H1 (cell line): ENCODE measurements at regions not wholly inside any gene's neighbourhood (a gene's known extent, or its start where the extent isn't known, plus 50 kb on each side); places are given as distances from the start of the nearest gene placed in this dataset.

Experiments
- CTCF ChIA-PET: fragments of 300-600 bp; sonication (Branson Sonifier 250); formaldehyde crosslinking; loops from one replicate; lab custom pipeline; 2021; ENCODE audit not compliant: partially characterized antibody; lab: Charles Lee
- POLR2A ChIA-PET: fragments of 300-600 bp; sonication (Branson Sonifier 250); formaldehyde crosslinking; loops from one replicate; lab custom pipeline; 2021; ENCODE audit warnings: inconsistent platforms; ENCODE audit not compliant: partially characterized antibody; lab: Charles Lee
- DNase-seq, 2 experiments: peaks; one replicate each; pipeline versions ENCODE4 v3.0.0 to v3.0.0-alpha.2; 2010 to 2022; ENCODE audit warnings: low spot score in 2 of 2, low read depth in 1 of 2, mixed read lengths in 1 of 2
- FAIRE-seq: peaks from 2 replicates; lab custom pipeline; 2011; peaks lifted over from hg19 to GRCh38; lab: Jason Lieb, UNC
- H2AFZ ChIP-seq: 2 replicates; pipeline ENCODE4 v1.8.1; 2012; ENCODE audit warnings: low read length, inconsistent platforms
- H2AK5ac ChIP-seq: 2 replicates; pipeline ENCODE4 v1.6.1; 2013; ENCODE audit warnings: low read depth, low read length
- H2BK120ac ChIP-seq: replicated peaks from 2 replicates; pipeline ENCODE3; 2013; ENCODE audit warnings: low read depth, low read length, inconsistent platforms
- H2BK12ac ChIP-seq: 2 replicates; pipeline ENCODE4 v1.6.1; 2013; ENCODE audit warnings: low read depth, low read length
- H2BK15ac ChIP-seq: 2 replicates; pipeline ENCODE4 v1.6.1; 2013; ENCODE audit warnings: low read length
- H2BK20ac ChIP-seq: 2 replicates; pipeline ENCODE4 v1.6.1; 2013; ENCODE audit warnings: low read length
- H2BK5ac ChIP-seq: 2 replicates; pipeline ENCODE4 v1.6.1; 2013; ENCODE audit warnings: low read depth, low read length
- H3K14ac ChIP-seq: 2 replicates; pipeline ENCODE4 v1.6.1; 2013; ENCODE audit warnings: inconsistent platforms; ENCODE audit not compliant: insufficient read length
- H3K18ac ChIP-seq: 2 replicates; pipeline ENCODE4 v1.6.1; 2013; ENCODE audit warnings: low read length; ENCODE audit errors: extremely low read depth
- H3K23ac ChIP-seq: 2 replicates; pipeline ENCODE4 v1.6.1; 2013; ENCODE audit warnings: inconsistent platforms; ENCODE audit not compliant: insufficient read length
- H3K23me2 ChIP-seq: 2 replicates; pipeline ENCODE4 v1.6.1; 2013; ENCODE audit warnings: low read depth, low read length
- H3K27ac ChIP-seq: 2 replicates; pipeline ENCODE4 v1.6.1; 2011; ENCODE audit warnings: low read depth, low read length, inconsistent platforms
- H3K27me3 ChIP-seq, 4 experiments: replicated peaks in 1 of 4; 1 replicate in 1 of 4; 2 replicates in 3 of 4; pipeline versions ENCODE4 v1.6.1 to v1.8.1; 2011 to 2013; ENCODE audit warnings: low read length in 3 of 4, mild to moderate bottlenecking in 3 of 4, inconsistent platforms in 2 of 4, mixed read lengths in 2 of 4, moderate library complexity in 1 of 4; ENCODE audit not compliant: control insufficient read depth in 3 of 4, insufficient read depth in 3 of 4; ENCODE audit errors: extremely low read depth in 1 of 4
- H3K36me3 ChIP-seq, 4 experiments: 2 replicates each; pipeline versions ENCODE4 v1.6.1 to v1.8.1; 2011 to 2013; ENCODE audit warnings: mild to moderate bottlenecking in 4 of 4, low read length in 3 of 4, moderate library complexity in 2 of 4, control low read depth in 1 of 4, inconsistent platforms in 1 of 4; ENCODE audit not compliant: insufficient read depth in 4 of 4, control insufficient read depth in 2 of 4
- H3K4ac ChIP-seq: replicated peaks from 2 replicates; pipeline ENCODE3; 2013; ENCODE audit warnings: low read length, low read depth, mixed read lengths, inconsistent platforms; ENCODE audit not compliant: insufficient read length
- H3K4me1 ChIP-seq, 4 experiments: replicated peaks in 1 of 4; 1 replicate in 1 of 4; 2 replicates in 3 of 4; pipeline versions ENCODE4 v1.6.1 to v1.8.1; 2011 to 2013; ENCODE audit warnings: low read length in 3 of 4, inconsistent platforms in 2 of 4, mixed read lengths in 1 of 4; ENCODE audit not compliant: insufficient read depth in 4 of 4, control insufficient read depth in 3 of 4
- H3K4me2 ChIP-seq, 2 experiments: 2 replicates each; pipeline versions ENCODE4 v1.6.1 to v1.8.1; 2011 to 2013; ENCODE audit warnings: low read depth in 2 of 2, low read length in 2 of 2, control low read depth in 1 of 2, inconsistent platforms in 1 of 2, mild to moderate bottlenecking in 1 of 2; ENCODE audit not compliant: insufficient read depth in 1 of 2
- H3K4me3 ChIP-seq, 4 experiments: fragments of 200-600, 300-600 bp in 1 of 4; sonication (generic), shearing (Covaris generic), sonication (Bioruptor Twin) in 1 of 4; 2 replicates each; pipeline versions ENCODE4 v1.5.1 to v1.8.1; 2011 to 2016; ENCODE audit warnings: low read length in 4 of 4, low read depth in 3 of 4, control low read depth in 2 of 4, inconsistent platforms in 2 of 4, mild to moderate bottlenecking in 2 of 4, mixed read lengths in 1 of 4, moderate library complexity in 1 of 4; ENCODE audit not compliant: insufficient read depth in 2 of 4; ENCODE audit errors: extremely low read depth in 1 of 4
- H3K56ac ChIP-seq: replicated peaks from 2 replicates; pipeline ENCODE3; 2013; ENCODE audit warnings: low read depth, mild to moderate bottlenecking, mixed read lengths, low read length, inconsistent platforms; ENCODE audit not compliant: insufficient read length
- H3K79me1 ChIP-seq: 2 replicates; pipeline ENCODE4 v1.6.1; 2013; ENCODE audit warnings: low read depth, low read length, control low read depth
- H3K79me2 ChIP-seq, 2 experiments: 2 replicates each; pipeline versions ENCODE4 v1.6.1 to v1.8.1; 2012 to 2013; ENCODE audit warnings: low read length in 2 of 2, mild to moderate bottlenecking in 2 of 2, inconsistent platforms in 1 of 2; ENCODE audit not compliant: insufficient read depth in 2 of 2, control insufficient read depth in 1 of 2
- H3K9ac ChIP-seq, 4 experiments: replicated peaks in 1 of 4; 1 replicate in 1 of 4; 2 replicates in 3 of 4; pipeline versions ENCODE4 v1.6.1 to v1.8.1; 2011 to 2013; ENCODE audit warnings: low read depth in 3 of 4, low read length in 3 of 4, control low read depth in 2 of 4, mild to moderate bottlenecking in 2 of 4, moderate library complexity in 2 of 4, inconsistent platforms in 1 of 4; ENCODE audit errors: extremely low read depth in 1 of 4
- H3K9me3 ChIP-seq, 2 experiments: 2 replicates each; pipeline versions ENCODE4 v1.6.1 to v1.8.1; 2012 to 2013; ENCODE audit warnings: mild to moderate bottlenecking in 2 of 2, moderate library complexity in 2 of 2, control low read depth in 1 of 2, inconsistent platforms in 1 of 2, low read depth in 1 of 2, low read length in 1 of 2, mixed read lengths in 1 of 2; ENCODE audit not compliant: insufficient read depth in 2 of 2
- H4K20me1 ChIP-seq, 2 experiments: replicated peaks in 1 of 2; 2 replicates each; pipeline versions ENCODE3 to v1.8.1; 2011 to 2013; ENCODE audit warnings: inconsistent platforms in 2 of 2, low read length in 2 of 2, mild to moderate bottlenecking in 1 of 2; ENCODE audit not compliant: insufficient read depth in 2 of 2, control insufficient read depth in 1 of 2
- H4K5ac ChIP-seq: 2 replicates; pipeline ENCODE4 v1.6.1; 2013; ENCODE audit warnings: low read length, low read depth, mixed read lengths, inconsistent platforms; ENCODE audit not compliant: insufficient read length
- H4K8ac ChIP-seq: 2 replicates; pipeline ENCODE4 v1.8.0; 2013; ENCODE audit warnings: mild to moderate bottlenecking, moderate library complexity, low read length, inconsistent platforms; ENCODE audit not compliant: insufficient read depth; ENCODE audit errors: extremely low read depth
- H4K91ac ChIP-seq: replicated peaks from 2 replicates; pipeline ENCODE3; 2013; ENCODE audit warnings: low read length, mixed read lengths, inconsistent platforms; ENCODE audit not compliant: insufficient read length
- CTBP2 ChIP-seq: IDR thresholded peaks from 2 replicates; pipeline ENCODE4 v1.7.0; 2011; ENCODE audit warnings: borderline replicate concordance, mild to moderate bottlenecking, moderate library complexity, mixed read lengths, low read length; ENCODE audit not compliant: insufficient read depth, insufficient read length
- SIX5 ChIP-seq: IDR thresholded peaks from 2 replicates; pipeline ENCODE4 v1.6.1; 2011; ENCODE audit warnings: mild to moderate bottlenecking, low read depth, low read length
- SP2 ChIP-seq: IDR thresholded peaks from 2 replicates; pipeline ENCODE4 v1.6.1; 2012; ENCODE audit warnings: mild to moderate bottlenecking, low read length, inconsistent platforms
- SP4 ChIP-seq: IDR thresholded peaks from 2 replicates; pipeline ENCODE4 v1.6.1; 2012; ENCODE audit warnings: low read length, inconsistent platforms
- TCF12 ChIP-seq: IDR thresholded peaks from 2 replicates; pipeline ENCODE4 v1.6.1; 2011; ENCODE audit warnings: low read depth, mild to moderate bottlenecking, low read length
- WGBS, 2 experiments: shearing (Covaris generic) in 1 of 2; methylation state at CpG; one replicate each; pipeline versions ENCODE4 v1.1.6 to v1.1.7; 2013 to 2015; ENCODE audit warnings: low lambda C conversion rate in 2 of 2, mixed read lengths in 2 of 2, inconsistent platforms in 1 of 2, low coverage in 1 of 2, missing lambda C conversion rate in 1 of 2; ENCODE audit not compliant: insufficient replicate concordance in 2 of 2, insufficient coverage in 1 of 2, insufficient read length in 1 of 2; ENCODE audit errors: extremely low coverage in 1 of 2, missing lambda C conversion rate in 1 of 2; 5-methylcytosine and 5-hydroxymethylcytosine counted together
- TF ChIP-seq, protein P1 (sequence below): IDR thresholded peaks from 2 replicates; pipeline ENCODE4 v1.6.1; 2012; ENCODE audit warnings: inconsistent platforms

GRCh38 chr13:78309497-78310180, 293.7 kb downstream of the POU4F1 start:
- Histone ChIP-seq H3K9me3 (no peaks in the 10 kb centered on the region), H2BK120ac (no peak overlapping the region), H4K91ac (no peak overlapping the region), H2AK5ac (no peak overlapping the region), H3K79me1 (no peaks in the 10 kb centered on the region), H3K4me1 (no peaks in the 10 kb centered on the region), H4K8ac (no peak overlapping the region), H4K20me1 (no peaks in the 10 kb centered on the region), H2AFZ (0 out of 2 replicates have a peak overlapping the region, but pooled peaks have one; percentile 52), H2BK12ac (no peak overlapping the region), H3K23ac (no peak overlapping the region), H3K9ac (no peak overlapping the region), H3K23me2 (no peaks in the 10 kb centered on the region), H3K36me3 (no peaks in the 10 kb centered on the region), H3K4me2 (no peak overlapping the region), H3K4ac (no peak overlapping the region), H3K79me2 (no peaks in the 10 kb centered on the region), H2BK20ac (no peak overlapping the region), H3K27me3 (peaks cover 0 to 2% (median 0%) of the 10 kb centered on the region in 4 experiments; a peak in 1 of 7 replicates), H3K56ac (no peak overlapping the region), H2BK5ac (no peak overlapping the region), H3K14ac (no peak overlapping the region), H2BK15ac (no peak overlapping the region), H3K18ac (no peak overlapping the region), H4K5ac (no peak overlapping the region), H3K27ac (no peak overlapping the region), H3K4me3 (no peak overlapping the region)
- FAIRE-seq (no peak), DNase-seq (no peak)
- 77% methylated on average over 4 of the region's 4 CpGs; no CpG with 5 or more reads in 1 of the 2 experiments for WGBS, 2 experiments
- ChIA-PET CTCF (interaction anchor here (1.1 to 1.5 kb wide), 3 partner anchors 11 to 172 kb away, joined by 3 to 7 read pairs (median 6); no protein-coding TSS in a partner anchor), POLR2A (no interaction called here)
- TF ChIP-seq SIX5: no peak
- no peak for TF ChIP-seq SP4
- no peak for TF ChIP-seq CTBP2
- no peak for TF ChIP-seq TCF12
- TF ChIP-seq, protein P1, sequence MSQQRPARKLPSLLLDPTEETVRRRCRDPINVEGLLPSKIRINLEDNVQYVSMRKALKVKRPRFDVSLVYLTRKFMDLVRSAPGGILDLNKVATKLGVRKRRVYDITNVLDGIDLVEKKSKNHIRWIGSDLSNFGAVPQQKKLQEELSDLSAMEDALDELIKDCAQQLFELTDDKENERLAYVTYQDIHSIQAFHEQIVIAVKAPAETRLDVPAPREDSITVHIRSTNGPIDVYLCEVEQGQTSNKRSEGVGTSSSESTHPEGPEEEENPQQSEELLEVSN: no peak
- TF ChIP-seq SP2: no peak
